ENCODE measurements at regions not wholly inside any gene's neighbourhood (a gene's known extent, or its start where the extent isn't known, plus 50 kb on each side); places are given as distances from the start of the nearest gene placed in this dataset.

DNA sequence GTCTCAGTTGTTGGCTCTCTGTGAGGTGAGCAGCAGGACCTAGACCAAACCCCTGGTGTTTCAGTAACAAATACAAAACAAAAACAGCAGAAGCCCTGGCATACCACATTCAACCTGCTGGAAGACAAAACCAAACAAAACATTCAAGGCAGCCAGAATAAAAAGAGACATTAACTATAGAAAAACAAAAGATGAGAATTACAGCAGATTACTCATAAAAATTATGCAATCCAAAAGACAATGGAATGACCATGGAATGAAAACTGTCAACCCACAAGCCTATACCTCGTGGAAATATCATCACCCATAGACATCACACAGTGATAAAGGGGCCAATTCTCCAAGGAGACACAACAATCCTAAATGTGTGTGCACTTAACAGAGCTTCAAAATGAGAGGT lies 106.0 kb upstream of the IQSEC1 start:
- TF ChIP-seq GATA1 (IDR thresholded peaks at IDR 0.05; ENCODE audit: low read depth, low read length) (no peak), POLR2A (IDR thresholded peaks at IDR 0.05; ENCODE audit: low read length) (no peak)
- DNase-seq: no peak

DNA sequence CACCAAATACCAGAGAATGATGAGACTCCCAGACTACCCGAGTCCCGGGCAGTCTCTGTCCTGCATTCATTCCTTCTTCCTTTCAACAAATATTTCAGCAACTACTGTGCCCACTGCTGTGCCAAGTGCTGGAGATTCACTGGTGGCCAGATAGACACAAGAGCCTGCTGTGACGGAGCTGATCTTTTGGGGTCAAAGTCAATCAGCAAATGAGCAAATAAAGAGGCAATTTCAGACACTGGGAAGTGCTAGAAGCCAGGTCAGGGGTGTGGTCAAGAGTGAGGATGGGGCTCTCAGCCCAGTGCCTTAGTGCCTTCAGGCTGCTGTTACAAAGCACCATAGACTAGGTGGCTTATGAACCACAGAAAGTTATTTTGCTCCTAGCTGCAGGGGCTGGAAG lies 104.9 kb upstream of the IQSEC1 start:
- no peak for DNase-seq
- TF ChIP-seq GATA1 (IDR thresholded peaks at IDR 0.05; ENCODE audit: low read depth, low read length) (no peak), POLR2A (IDR thresholded peaks at IDR 0.05; ENCODE audit: low read length) (no peak)

DNA sequence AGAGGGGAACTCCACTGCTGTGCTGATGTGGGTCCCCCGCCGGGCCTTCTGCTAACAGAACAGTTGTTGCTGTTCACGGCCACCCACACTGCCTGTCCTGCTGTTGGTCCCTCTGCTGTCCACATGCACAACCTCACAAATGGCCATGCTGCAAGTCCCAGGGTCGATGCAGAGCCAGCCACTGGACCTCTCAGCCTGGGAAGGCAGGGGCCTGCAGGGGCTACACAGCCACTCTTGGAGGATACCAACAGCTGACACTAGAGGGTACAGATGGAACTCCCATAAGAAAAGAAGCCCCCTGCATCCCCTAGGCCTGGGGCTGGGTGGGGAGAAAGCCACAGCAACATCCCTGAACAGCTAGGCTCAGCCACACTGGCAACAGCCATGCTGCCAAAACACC lies 104.4 kb upstream of the IQSEC1 start:
- TF ChIP-seq GATA1 (IDR thresholded peaks at IDR 0.05; ENCODE audit: low read depth, low read length) (no peak), POLR2A (IDR thresholded peaks at IDR 0.05; ENCODE audit: low read length) (no peak)
- DNase-seq: no peak

DNA sequence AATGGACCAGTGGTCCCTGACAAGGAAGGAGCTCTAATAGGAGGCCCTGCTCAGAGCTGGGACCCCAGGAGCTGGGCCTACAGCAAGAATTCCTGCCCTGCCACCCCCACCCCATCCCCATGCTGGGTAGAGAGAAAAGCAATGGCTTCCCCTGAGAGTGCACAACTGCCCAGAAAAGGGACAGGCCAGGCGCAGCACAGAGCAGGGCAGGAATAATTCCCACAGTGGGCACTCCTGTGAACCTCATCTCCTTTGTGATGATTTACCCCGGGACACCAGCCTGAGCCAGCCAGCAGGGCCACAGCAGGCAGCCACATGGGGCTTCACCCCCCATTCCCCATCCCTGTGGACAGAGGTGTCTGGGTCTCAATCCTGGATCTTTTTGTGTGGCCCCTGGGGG lies 104.0 kb upstream of the IQSEC1 start:
- TF ChIP-seq GATA1 (IDR thresholded peaks at IDR 0.05; ENCODE audit: low read depth, low read length): no peak
- no peak for TF ChIP-seq POLR2A (IDR thresholded peaks at IDR 0.05; ENCODE audit: low read length)

DNA sequence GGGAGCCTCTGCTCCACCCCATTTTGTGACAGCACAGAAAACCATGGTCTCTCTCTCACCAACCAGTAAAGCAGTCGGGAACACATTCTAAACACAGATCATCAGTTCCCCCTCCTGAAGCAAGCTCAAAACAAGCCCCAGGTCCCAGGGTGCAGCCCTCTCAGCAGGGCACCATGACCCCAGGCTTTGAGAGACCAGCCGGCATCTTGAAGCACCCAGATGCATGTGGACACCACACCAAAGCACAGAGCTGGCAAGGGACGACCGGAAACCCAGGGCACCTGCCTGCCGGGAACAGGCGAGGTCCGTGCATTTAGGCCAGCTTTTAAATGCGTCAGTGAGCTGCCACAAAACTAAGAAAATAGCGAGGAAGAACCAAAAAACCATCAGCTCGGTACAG lies 103.2 kb upstream of the IQSEC1 start:
- no peak for TF ChIP-seq GATA1 (IDR thresholded peaks at IDR 0.05; ENCODE audit: low read depth, low read length)
- DNase-seq: no peak

More for the DNA sequence above, 104.0 kb upstream of the IQSEC1 start:
- DNase-seq: no peak

DNA sequence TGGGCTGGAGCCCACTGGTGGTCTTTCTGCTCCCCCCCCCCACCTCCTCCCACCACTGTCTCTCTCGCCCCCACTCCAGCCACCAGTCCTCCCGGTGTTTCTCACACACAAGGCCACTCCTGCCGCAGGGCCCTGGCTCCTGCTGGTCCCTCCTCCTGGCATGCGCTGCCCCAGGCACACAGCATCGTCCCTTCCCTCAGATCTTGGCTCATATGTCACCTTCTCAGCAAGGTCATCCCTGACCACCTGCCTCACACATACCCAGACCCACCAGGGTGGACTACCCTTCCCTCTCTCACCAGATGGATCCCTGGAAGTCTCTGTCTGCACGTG lies 101.5 kb upstream of the IQSEC1 start:
- TF ChIP-seq POLR2A (IDR thresholded peaks at IDR 0.05; ENCODE audit: low read length) (no peak), GATA1 (IDR thresholded peaks at IDR 0.05; ENCODE audit: low read depth, low read length) (no peak)

DNA sequence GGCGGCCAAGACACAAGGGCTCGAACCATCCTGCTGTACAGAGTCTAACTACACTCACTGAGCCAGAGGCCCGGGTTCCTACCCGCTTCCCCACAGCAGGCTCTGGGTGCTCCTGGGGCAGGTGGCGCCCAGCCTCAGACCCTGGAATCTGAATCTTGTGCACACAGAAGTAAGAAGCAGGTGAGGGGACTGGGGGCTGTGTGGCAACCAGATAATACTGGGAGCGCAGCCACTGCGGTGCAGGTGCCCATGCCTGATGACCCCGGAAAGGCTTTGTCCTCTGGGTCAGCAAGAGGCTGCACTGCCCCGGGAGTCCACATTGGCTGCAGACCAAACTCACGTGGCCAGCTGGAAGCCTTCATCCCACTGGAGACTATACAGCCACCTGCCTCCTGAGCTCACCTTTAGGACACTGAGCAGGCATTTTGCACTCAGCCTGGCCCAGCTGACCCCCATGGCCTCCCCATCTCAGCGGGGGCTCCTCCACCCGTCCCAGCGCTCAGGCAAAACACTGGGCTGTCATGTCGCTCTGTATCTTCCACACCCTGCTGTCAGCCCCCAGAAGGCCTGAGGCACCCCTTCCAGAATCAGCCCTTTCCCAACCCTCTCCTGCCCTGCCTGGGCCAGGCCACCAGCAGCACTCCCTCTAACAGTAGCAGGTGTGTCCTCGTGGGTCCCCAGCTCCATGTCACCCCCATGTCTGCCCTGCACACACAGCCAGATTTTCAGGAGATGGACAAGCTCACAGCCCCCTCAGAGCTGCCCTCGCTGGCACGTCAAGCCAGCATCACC lies 101.0 kb upstream of the IQSEC1 start:
- no peak for DNase-seq
- TF ChIP-seq POLR2A (IDR thresholded peaks at IDR 0.05; ENCODE audit: low read length) (no peak), GATA1 (IDR thresholded peaks at IDR 0.05; ENCODE audit: low read depth, low read length) (no peak)

More for the DNA sequence above, 101.5 kb upstream of the IQSEC1 start:
- no peak for DNase-seq

DNA sequence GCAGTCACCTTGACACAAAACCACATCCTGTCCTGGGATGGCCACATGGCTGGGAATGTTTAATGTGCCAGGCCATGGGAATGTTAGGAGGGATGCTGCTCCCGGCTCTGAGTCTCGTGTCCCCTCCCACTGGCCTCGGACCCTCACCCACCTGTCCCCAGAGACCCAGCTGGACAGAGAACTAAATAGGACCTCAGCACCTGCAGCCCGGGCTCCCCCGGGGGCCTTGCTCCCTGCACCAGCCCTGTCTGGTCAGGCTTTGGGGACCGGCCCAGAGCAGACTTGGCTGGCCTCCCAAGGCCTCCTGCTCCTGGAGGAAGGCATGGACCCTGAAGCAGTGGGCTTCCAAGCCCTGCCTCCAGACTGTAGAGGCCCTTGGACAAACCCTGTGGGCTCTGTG lies 100.0 kb upstream of the IQSEC1 start:
- DNase-seq: no peak
- TF ChIP-seq POLR2A (IDR thresholded peaks at IDR 0.05; ENCODE audit: low read length): no peak
- no peak for TF ChIP-seq GATA1 (IDR thresholded peaks at IDR 0.05; ENCODE audit: low read depth, low read length)

DNA sequence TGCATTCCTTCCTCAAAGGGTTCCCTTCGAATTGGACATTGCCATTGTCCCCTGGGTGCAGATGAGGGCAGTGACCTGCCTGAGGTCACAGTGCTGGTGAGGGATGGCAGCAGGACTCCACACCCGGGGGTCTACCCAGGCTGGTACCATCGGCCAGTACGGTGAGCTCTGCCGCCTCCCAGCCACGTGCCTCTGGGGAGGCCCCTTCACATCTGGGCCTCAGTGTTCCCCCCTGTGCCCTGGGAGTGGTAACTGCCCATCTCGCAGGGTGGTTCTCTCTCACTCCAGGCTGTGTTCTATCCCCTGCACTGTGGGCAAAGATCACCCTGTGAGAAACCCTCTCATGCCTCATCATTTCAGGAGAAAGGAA lies 99.4 kb upstream of the IQSEC1 start:
- DNase-seq: no peak
- TF ChIP-seq POLR2A (IDR thresholded peaks at IDR 0.05; ENCODE audit: low read length) (no peak), GATA1 (IDR thresholded peaks at IDR 0.05; ENCODE audit: low read depth, low read length) (no peak)

DNA sequence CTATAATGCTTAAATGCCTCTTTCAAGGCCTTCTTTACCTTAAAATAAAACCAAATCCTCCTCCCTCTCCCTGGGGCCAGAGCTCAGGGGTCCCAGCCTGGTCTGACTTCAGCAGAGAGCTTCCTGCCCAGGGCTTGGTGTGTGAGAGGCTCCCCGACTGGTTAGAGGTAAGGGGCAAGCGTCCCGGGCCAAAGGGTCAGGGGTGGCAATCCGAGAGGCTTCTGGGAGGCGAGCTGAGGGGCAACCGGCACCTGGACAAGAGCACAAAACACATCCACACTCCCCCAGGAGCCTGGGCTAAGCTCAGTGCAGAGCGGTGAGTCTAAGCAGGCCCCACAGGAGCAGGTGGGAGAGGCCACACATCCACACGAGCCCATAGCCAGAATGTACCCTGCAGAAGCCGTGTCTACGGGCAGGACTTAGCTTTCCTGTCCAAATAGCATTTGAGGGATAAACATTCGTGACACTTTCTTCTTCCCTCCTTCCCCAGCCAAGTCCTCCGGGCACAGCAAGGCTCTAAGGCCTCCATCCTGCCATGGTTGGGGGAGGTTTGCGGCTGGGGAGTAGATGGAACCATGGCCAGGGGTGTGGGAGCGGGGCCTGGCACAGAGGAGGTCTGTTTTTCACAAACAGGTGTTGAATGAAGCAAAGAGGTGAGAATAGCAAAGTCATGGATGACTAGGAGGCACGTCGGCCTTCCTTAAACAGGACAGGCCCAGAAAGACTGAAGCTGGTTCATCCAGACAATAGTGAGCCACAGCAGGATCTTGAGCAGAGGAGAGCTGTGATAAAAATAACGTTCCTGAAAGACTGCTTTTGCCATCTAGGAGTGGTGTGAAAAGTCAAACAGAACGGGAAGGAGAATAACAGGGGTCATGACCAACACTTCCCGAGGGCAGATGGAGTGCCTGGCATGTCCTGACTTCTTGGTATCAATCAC lies 98.7 kb upstream of the IQSEC1 start:
- DNase-seq: no peak
- TF ChIP-seq GATA1 (IDR thresholded peaks at IDR 0.05; ENCODE audit: low read depth, low read length) (no peak), POLR2A (IDR thresholded peaks at IDR 0.05; ENCODE audit: low read length) (no peak)

DNA sequence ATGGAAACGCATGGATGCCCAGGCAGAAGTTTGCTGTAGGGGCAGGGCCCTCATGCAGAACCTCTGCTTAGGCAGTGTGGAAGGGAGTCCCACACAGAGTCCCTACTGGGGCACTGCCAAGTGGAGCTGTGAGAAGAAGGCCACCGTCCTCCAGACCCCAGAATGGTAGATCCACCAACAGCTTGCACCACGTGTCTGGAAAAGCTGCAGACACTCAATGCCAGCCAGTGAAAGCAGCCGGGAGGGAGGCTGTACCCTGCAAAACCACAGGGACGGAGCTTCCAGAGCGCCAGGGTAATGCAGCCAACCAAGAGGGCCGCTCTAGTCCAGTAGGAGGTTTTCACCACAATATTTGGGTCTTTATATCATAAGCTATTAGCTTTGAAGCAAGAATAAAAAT lies 97.1 kb upstream of the IQSEC1 start:
- DNase-seq: no peak
- TF ChIP-seq GATA1 (IDR thresholded peaks at IDR 0.05; ENCODE audit: low read depth, low read length): no peak
- TF ChIP-seq POLR2A (IDR thresholded peaks at IDR 0.05; ENCODE audit: low read length): no peak

DNA sequence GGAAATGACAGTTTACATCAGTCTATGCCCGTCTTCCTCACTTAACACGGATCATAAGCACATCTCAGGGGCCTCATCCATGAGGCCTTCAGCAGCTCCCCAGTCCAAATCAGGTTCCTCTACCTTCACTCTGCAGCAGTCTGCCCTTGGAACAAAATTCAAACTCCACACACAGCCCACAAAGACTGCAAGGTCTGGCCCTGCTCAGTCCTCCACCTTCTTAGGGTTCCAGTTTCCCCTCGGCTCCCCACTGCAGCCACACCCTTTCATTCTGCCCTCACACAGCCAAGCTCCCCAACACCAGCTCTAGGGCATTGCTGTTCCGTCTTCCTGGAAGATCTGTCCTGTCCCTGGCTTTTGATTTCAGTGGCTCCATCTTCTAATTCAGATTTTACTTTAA lies 95.2 kb upstream of the IQSEC1 start:
- no peak for DNase-seq
- TF ChIP-seq POLR2A (IDR thresholded peaks at IDR 0.05; ENCODE audit: low read length) (no peak), GATA1 (IDR thresholded peaks at IDR 0.05; ENCODE audit: low read depth, low read length) (no peak)

DNA sequence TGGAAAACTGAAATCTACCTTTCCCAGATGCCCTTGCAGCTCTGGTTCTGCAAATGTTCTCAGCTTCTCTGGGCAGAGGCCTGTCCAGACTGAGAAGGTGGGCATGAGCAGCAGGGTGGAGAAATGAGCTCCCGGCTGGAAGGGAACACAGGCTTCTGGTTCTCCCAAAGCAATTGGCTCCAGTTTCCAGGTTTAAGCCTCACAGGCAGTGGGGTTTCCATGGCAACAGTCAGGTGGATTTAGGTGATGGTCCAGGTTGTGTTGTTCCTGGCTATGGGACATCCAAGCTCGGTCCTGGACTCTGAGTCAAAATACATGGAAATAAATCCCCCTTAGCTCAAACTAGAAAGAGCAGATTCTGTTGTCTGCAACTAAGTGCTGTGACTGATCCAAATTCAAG lies 94.6 kb upstream of the IQSEC1 start:
- TF ChIP-seq POLR2A (IDR thresholded peaks at IDR 0.05; ENCODE audit: low read length) (no peak), GATA1 (IDR thresholded peaks at IDR 0.05; ENCODE audit: low read depth, low read length) (no peak)
- no peak for DNase-seq

DNA sequence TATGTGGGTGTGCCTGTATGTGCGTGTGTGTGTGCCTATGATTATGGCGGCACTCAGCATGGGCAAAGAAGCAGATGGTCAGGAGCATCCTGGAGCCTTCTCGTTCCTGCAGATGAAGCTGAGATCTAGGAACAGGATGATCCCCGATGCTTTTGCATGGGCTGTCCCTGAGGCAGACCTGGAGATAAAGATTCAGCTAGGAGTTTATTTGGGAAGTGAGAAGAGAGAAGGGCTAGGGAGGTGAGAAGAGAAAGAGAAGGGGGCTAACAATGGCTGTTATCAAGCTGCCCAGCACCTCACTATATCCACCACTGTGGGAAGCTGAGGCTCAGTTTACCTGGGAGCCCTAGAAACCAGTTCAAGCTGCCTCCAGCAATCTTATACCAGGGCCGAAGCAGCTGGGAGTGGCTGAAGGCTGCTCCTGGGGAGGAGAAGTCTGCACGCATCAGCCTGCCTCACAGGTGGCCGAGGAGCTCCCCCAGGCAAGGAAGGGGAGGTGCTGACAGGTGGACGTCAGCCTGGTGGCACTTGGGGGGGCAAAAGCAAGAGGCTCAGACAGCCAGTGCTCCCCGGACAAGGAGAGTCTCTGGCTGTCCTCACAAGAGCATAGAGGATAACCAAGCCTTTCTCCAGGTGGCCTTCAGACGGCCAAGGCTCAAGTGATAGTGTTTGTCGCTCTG lies 94.0 kb upstream of the IQSEC1 start:
- TF ChIP-seq GATA1 (IDR thresholded peaks at IDR 0.05; ENCODE audit: low read depth, low read length) (no peak), POLR2A (IDR thresholded peaks at IDR 0.05; ENCODE audit: low read length) (no peak)

More for the DNA sequence above, 94.0 kb upstream of the IQSEC1 start:
- no peak for DNase-seq
